Adrenal gland (tissue), 9 donors: ENCODE measurements at regions not wholly inside any gene's neighbourhood (a gene's known extent, or its start where the extent isn't known, plus 50 kb on each side); places are given as distances from the start of the nearest gene placed in this dataset.

Experiments
- DNase-seq, 7 donors: peaks; one replicate each; pipeline ENCODE4 v3.0.0-alpha.2; 2019 to 2020
- H3K27ac ChIP-seq, 5 donors: fragments of 200-600 bp; sonication (generic) in 4 of 5; 1 replicate in 3 of 5; 2 replicates in 2 of 5; pipeline versions ENCODE4 v1.5.1 to v1.8.0; 2016 to 2020; ENCODE audit warnings: mild to moderate bottlenecking in 1 of 5
- H3K27me3 ChIP-seq: fragments of 200-600 bp; 2 replicates; pipeline ENCODE4 v1.8.0; 2021
- H3K36me3 ChIP-seq, 2 donors: fragments of 200-600 bp; replicated peaks in 1 of 2; 1 replicate in 1 of 2; 2 replicates in 1 of 2; pipeline versions ENCODE4 v1.5.1 to v1.8.0; 2018 to 2022
- H3K4me1 ChIP-seq, 2 donors: fragments of 200-600 bp; replicated peaks in 1 of 2; 1 replicate in 1 of 2; 2 replicates in 1 of 2; pipeline versions ENCODE4 v1.5.1 to v1.8.0; 2018 to 2021
- H3K4me3 ChIP-seq, 4 donors: fragments of 200-600 bp; sonication (generic) in 3 of 4; one replicate each; pipeline ENCODE4 v1.5.1; 2016 to 2018
- H3K9me3 ChIP-seq, 3 donors: fragments of 200-600 bp; sonication (generic) in 1 of 3; replicated peaks in 1 of 3; 1 replicate in 2 of 3; 2 replicates in 1 of 3; pipeline versions ENCODE4 v1.5.1 to v1.8.0; 2016 to 2021
- POLR2A ChIP-seq, 2 donors: fragments of 450-650 bp; IDR thresholded peaks; one replicate each; pipeline ENCODE4 v1.6.1; 2017; ENCODE audit warnings: antibody characterized with exemption in 2 of 2, mild to moderate bottlenecking in 2 of 2, moderate library complexity in 1 of 2
- WGBS, 4 donors: extraction: QIAGEN DNeasy Blood & Tissue Kit in 2 of 4; methylation state at CpG; one replicate each; pipeline versions ENCODE4 v1.1.5 to v1.1.7; 2013 to 2017; 5-methylcytosine and 5-hydroxymethylcytosine counted together
- intact Hi-C, 2 donors: fragments of 100-400 bp; cut with DNase I; formaldehyde crosslinking; loops; one replicate each; pipeline versions ENCODE4 v1.14.1 to v1.15.0; 2022 to 2023
- TF ChIP-seq, protein P1 (sequence below), 6 experiments: fragments of 450-650 bp in 4 of 6; fragments of 200-600 bp in 2 of 6; sonication (generic) in 1 of 6; IDR thresholded peaks; 1 replicate in 5 of 6; 2 replicates in 1 of 6; pipeline versions ENCODE4 v1.5.1 to v1.8.0; 2016 to 2021; ENCODE audit warnings: antibody characterized with exemption in 6 of 6, mild to moderate bottlenecking in 2 of 6, moderate library complexity in 1 of 6
- donor health status: healthy with polysubstance abuse.
- donor health status: Bipolar disorder and iron deficiency.
- donor health status: DM: yes; HTN: yes; CAD: no.
- donor health status: DM: no; HTN: no; CAD: no.
- donor health status: DM: no; HTN: no; CAD: no.

DNA sequence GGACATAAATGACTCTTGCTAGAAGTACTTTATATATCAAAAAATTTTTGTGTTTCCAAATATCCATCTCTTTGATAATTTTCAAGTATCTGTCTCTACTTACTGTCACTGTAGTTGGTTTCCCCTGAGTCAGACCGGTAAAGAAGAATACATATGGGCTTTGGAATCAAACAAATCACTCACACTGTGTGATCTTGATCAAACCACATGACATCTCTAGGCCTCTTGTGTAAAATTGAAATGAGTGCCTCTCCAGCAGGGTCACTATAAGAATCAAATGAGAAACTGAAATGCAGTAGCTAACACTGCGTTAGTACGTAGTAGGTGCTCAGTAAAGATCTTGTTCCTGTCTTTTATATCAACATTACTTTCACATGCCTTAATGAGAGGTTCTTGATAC, 314.6 kb upstream of the STT3B start:
- Histone ChIP-seq H3K4me3 (no peak overlapping the region), H3K4me1 (no peaks in the 10 kb centered on the region), H3K9me3 (no peaks in the 10 kb centered on the region), H3K27me3 (no peaks in the 10 kb centered on the region), H3K36me3 (no peaks in the 10 kb centered on the region), H3K27ac (no peak overlapping the region)
- intact Hi-C loops = no loop called here
- 95 to 97% (median 96%) methylated on average over 3 of the region's 3 CpGs for WGBS, 4 donors
- DNase-seq = no peak
- TF ChIP-seq POLR2A (IDR thresholded peaks at IDR 0.05) = no peak
- TF ChIP-seq, protein P1, sequence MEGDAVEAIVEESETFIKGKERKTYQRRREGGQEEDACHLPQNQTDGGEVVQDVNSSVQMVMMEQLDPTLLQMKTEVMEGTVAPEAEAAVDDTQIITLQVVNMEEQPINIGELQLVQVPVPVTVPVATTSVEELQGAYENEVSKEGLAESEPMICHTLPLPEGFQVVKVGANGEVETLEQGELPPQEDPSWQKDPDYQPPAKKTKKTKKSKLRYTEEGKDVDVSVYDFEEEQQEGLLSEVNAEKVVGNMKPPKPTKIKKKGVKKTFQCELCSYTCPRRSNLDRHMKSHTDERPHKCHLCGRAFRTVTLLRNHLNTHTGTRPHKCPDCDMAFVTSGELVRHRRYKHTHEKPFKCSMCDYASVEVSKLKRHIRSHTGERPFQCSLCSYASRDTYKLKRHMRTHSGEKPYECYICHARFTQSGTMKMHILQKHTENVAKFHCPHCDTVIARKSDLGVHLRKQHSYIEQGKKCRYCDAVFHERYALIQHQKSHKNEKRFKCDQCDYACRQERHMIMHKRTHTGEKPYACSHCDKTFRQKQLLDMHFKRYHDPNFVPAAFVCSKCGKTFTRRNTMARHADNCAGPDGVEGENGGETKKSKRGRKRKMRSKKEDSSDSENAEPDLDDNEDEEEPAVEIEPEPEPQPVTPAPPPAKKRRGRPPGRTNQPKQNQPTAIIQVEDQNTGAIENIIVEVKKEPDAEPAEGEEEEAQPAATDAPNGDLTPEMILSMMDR (IDR thresholded peaks at IDR 0.05) = no peak

DNA sequence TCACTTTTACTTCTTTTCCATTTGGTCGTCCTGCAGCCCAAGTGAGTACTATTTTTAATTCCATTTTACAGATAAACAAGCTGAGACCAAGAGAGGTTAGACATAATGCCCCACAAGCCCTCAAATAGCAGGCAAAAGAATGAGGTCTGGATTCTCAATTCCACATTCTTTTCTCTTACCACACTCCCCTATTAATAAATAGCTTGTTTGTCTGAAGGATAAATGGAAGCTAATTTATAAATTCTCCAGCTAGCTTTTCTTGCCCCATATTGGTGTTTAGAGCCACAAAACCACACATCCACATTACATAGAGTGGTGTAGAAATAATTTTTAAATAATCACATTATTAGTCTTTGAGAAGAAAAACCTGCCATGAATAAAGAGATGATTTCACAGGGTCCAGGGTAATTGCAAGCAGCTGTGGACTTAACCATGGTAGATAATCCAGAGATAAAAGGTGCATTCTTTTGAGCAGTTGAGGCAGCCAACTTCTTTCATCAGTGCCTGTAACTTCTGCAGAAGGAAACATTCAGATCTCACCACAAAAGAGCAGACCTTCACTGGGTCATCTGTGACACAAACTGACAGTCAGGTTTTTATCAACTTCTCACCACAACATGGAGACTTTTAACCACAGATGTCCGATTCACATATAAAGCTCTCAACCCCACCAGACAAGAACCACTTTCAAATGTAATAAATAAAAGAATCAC, 313.4 kb upstream of the STT3B start:
- Histone ChIP-seq H3K4me1 (no peaks in the 10 kb centered on the region), H3K36me3 (no peaks in the 10 kb centered on the region), H3K9me3 (no peaks in the 10 kb centered on the region), H3K27ac (no peak overlapping the region), H3K27me3 (no peaks in the 10 kb centered on the region), H3K4me3 (no peak overlapping the region)
- 50 to 68% (median 59%) methylated on average over 2 of the region's 2 CpGs for WGBS, 4 donors
- intact Hi-C loops = no loop called here
- TF ChIP-seq POLR2A (IDR thresholded peaks at IDR 0.05) = no peak
- TF ChIP-seq, protein P1 (IDR thresholded peaks at IDR 0.05) = no peak
- DNase-seq = no peak

DNA sequence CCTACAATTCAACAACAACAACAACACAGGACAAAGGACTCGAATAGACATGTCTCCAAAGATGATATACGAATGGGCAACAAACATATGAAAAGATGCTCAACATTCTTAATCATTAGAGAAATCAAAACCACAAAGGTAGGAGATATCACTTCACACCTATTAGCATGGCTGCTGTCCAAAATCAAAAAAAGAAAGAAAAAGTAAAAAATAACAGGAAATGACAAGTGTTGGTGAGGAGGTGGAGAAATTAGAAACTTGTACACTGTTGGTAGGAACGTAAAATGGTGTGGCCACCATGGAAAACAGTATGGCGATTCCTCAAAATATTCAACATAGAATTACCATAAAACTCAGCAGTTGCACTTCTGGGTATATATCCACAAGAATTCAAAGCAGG, 312.3 kb upstream of the STT3B start:
- no peaks in the 10 kb centered on the region for H3K4me1 ChIP-seq
- no peaks in the 10 kb centered on the region for H3K36me3 ChIP-seq
- no peak for DNase-seq
- intact Hi-C loops = no loop called here
- no peak overlapping the region for H3K4me3 ChIP-seq
- H3K27ac ChIP-seq = no peak overlapping the region
- TF ChIP-seq, protein P1 (IDR thresholded peaks at IDR 0.05) = no peak
- TF ChIP-seq POLR2A (IDR thresholded peaks at IDR 0.05) = no peak
- H3K27me3 ChIP-seq = no peaks in the 10 kb centered on the region
- H3K9me3 ChIP-seq = no peaks in the 10 kb centered on the region
- 91 to 94% (median 92%) methylated on average over 4 of the region's 4 CpGs for WGBS, 4 donors

DNA sequence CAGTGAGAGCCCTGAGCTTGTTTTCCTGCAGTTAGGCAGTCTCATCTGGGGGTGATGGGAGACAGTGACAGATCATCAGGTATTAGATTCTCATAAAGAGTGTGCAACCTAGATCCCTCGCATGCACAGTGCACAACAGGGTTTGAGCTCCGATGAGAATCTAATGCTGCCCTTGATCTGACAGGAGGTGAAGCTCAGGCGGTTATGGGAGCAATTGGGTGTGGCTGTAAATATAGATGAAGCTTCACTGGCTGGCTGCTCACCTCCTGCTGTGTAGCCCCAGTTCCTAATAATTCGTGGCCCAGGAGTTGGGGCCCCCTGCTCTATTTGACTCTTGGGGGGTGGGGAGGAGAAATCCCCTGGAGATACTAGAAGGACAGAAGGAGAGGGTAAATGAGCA, 309.4 kb upstream of the STT3B start:
- no peaks in the 10 kb centered on the region for H3K9me3 ChIP-seq
- WGBS, 4 donors = 77 to 92% (median 86%) methylated on average over 2 to 4 of the region's 4 CpGs
- no peaks in the 10 kb centered on the region for H3K4me1 ChIP-seq
- DNase-seq = no peak
- no peak for TF ChIP-seq POLR2A (IDR thresholded peaks at IDR 0.05)
- TF ChIP-seq, protein P1 (IDR thresholded peaks at IDR 0.05) = no peak
- H3K36me3 ChIP-seq = no peaks in the 10 kb centered on the region
- H3K4me3 ChIP-seq = no peak overlapping the region
- no peak overlapping the region for H3K27ac ChIP-seq
- H3K27me3 ChIP-seq = no peaks in the 10 kb centered on the region
- intact Hi-C loops = no loop called here
